ENCODE measurements at regions not wholly inside any gene's neighbourhood (a gene's known extent, or its start where the extent isn't known, plus 50 kb on each side); places are given as distances from the start of the nearest gene placed in this dataset.

GRCh38 chr6:71179249-71179885 is 109.2 kb upstream of the OGFRL1 start:
- TF ChIP-seq CTCF (IDR thresholded peaks at IDR 0.05): no peak
- TF ChIP-seq POLR2A (IDR thresholded peaks at IDR 0.05): no peak

Data from breast epithelium (tissue), 3 donors.